ENCODE measurements at regions not wholly inside any gene's neighbourhood (a gene's known extent, or its start where the extent isn't known, plus 50 kb on each side); places are given as distances from the start of the nearest gene placed in this dataset.
"Not testable (repeated sequence)": the region's sequence is repeated elsewhere in the genome, so short reads cannot be mapped to it uniquely, and the experiment has no call there.

GRCh38 chr2:13699939-13700338, 932.6 kb upstream of the LRATD1 start:
- TF ChIP-seq, protein P1, sequence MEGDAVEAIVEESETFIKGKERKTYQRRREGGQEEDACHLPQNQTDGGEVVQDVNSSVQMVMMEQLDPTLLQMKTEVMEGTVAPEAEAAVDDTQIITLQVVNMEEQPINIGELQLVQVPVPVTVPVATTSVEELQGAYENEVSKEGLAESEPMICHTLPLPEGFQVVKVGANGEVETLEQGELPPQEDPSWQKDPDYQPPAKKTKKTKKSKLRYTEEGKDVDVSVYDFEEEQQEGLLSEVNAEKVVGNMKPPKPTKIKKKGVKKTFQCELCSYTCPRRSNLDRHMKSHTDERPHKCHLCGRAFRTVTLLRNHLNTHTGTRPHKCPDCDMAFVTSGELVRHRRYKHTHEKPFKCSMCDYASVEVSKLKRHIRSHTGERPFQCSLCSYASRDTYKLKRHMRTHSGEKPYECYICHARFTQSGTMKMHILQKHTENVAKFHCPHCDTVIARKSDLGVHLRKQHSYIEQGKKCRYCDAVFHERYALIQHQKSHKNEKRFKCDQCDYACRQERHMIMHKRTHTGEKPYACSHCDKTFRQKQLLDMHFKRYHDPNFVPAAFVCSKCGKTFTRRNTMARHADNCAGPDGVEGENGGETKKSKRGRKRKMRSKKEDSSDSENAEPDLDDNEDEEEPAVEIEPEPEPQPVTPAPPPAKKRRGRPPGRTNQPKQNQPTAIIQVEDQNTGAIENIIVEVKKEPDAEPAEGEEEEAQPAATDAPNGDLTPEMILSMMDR (IDR thresholded peaks at IDR 0.05): not testable (repeated sequence)
- not testable (repeated sequence) for TF ChIP-seq EZH2 (IDR thresholded peaks at IDR 0.05; ENCODE audit: borderline replicate concordance, insufficient read depth, low read depth, low read length, poor library complexity, severe bottlenecking)

Data from B cell (primary cell).